A673 (cell line): ENCODE measurements at regions not wholly inside any gene's neighbourhood (a gene's known extent, or its start where the extent isn't known, plus 50 kb on each side); places are given as distances from the start of the nearest gene placed in this dataset.

ENCODE experiments used
- CTCF ChIP-seq: fragments of 300-800, 200-600 bp; sonication (generic); conservative IDR thresholded peaks from 2 replicates; pipeline ENCODE4 v1.5.1; 2017; ENCODE audit warnings: low read depth, mild to moderate bottlenecking, antibody characterized with exemption, low read length, moderate library complexity, mixed read lengths
- EZH2 ChIP-seq: fragments of 200-600 bp; sonication (generic); IDR thresholded peaks from 2 replicates; pipeline ENCODE4 v1.6.1; 2017; ENCODE audit warnings: borderline replicate concordance, low read depth, mild to moderate bottlenecking, mixed read lengths, antibody characterized with exemption, low read length; ENCODE audit not compliant: poor library complexity, severe bottlenecking

DNA sequence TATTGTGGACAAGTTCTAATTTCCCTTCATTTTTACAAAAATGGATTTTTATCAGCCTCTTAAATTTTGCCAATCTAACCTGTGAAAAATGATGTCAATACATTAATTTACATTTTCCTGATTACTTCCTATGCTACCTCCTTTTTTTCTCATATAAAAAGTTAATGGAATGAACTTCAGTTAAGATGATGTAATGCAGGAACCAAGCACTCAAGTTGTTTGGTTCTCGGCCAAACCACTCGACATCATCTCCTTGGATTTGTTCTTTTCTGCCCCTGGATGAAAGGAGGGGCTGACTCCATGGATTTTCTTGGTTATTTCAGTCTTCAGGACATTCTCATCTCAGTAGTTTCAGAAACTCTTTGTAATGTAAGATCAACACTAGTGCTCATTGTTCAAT is 253.1 kb upstream of the NXPH2 start:
- no peak for TF ChIP-seq CTCF
- TF ChIP-seq EZH2, result no peak
